HG02623 (cell line): ENCODE measurements at regions not wholly inside any gene's neighbourhood (a gene's known extent, or its start where the extent isn't known, plus 50 kb on each side); places are given as distances from the start of the nearest gene placed in this dataset.

ENCODE experiments used
- ATAC-seq: cut with Tn5 transposase; IDR thresholded peaks from one replicate; pipeline ENCODE4 v1.9.1; 2021; ENCODE audit warnings: moderate library complexity; ENCODE audit not compliant: unreplicated experiment

DNA sequence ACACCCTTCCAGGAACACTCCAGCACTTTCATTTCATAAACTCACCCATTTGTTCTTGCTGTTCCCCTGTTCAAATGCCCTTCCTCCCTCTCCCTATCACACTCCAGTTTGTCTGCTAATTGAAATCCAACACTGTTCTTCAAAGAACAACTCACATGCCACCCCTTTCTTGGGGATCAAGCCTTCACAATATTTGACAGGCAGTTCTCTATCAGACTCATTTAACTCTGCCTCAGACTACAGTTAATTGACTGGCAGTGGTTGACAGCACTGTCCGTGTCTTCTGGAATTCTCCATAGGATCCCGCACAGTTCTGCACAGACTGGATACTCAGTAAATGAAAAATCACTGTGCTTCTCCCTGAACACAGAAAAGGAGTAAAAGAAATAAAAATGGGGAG is 87.8 kb downstream of the PMP22 start:
- no peak for ATAC-seq

DNA sequence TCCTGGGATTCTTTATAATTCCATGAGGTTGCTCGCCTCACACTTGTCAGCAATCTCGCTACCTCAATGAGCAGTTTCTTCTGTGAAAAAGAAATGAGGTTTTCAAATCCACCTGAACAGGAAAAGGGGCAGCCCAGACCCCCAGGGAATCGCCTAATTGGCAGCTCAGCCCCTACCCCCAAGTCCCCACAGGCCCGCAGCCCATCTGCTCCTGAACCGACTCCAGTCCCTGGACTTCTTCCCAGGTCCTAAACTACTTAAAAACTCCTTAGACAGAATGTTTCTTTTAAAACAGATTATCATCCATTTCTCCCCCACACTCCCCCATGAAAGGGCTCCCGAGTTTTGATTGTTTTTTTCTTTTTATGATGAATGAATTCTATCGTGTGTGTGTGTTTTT is 89.8 kb downstream of the PMP22 start:
- no peak for ATAC-seq

DNA sequence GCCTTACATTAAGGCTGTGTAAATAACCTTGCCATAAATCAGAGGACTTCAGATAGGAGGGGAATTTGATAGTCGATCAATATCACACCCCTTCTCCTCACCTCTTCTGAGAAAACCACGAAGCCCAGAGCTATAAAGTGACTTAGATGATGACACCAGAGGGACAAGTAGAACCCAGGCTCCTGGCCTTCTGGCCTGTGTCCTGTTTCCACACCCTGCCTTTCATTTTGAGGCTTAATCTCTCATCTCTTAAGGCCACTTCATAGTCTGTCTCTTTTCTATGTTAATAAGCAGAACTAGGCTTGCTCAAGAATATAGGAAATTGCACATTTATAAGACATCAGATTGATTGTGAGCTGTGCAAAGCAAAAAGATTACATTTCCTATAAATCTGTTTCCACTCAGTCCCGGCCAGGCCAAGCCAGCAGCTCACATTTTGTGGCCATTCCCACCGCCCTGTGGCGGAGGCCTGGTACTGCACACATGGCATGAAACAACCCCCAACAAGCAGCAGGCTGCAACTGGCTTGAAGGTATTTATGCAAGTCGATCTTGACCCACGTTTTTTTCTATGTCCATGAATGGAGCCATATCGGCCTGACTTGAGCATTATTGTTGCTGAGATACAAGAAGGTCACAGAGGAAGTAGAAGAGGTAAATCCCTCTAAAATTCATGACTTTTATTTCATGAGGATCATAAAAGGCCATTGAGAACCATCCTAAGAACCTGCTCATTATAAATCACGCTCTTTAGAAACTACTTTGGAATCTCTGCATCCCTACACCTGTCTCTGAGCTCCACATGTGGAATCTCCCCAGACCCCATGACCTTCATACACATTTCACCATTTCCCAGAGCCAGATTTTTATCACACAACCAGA is 93.7 kb downstream of the PMP22 start:
- peak; percentile 74 for ATAC-seq

DNA sequence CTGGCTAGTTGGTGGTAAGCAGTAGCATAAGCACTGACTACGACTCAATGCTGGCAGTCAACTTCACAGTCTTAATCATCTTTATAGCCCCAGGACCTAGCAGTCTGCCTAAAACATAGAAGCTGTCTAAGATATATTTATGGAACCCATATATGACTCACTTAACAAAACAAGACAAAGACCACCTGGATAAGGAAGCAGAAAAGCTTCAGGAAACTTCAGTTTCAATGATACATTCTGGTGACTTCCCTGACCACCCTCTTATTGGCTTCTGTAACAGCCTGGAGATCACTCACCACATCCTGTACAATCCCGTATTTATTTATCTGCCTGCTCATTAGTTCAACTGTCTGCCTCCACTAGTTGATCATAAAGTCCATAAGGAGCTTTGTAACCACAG is 95.5 kb downstream of the PMP22 start:
- ATAC-seq: no peak

DNA sequence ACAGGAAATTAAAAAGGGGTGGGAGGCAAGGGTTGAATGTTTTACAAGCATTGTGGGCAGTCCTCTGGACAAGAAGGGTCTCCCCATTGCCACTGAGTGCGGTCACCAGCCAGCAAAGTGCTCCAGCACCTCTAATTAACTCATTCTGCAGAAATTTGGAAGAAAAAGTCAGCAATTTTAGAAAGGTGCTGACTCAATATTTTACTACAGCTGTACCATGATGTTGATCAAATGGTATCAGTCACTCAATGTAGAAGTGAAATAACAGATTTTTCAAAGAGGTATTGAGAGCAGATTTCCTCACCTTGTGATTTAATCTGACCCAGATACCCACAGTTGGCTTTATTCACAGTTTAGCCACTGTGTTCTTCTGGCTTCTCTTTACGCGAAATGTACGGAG is 96.7 kb downstream of the PMP22 start:
- no peak for ATAC-seq

DNA sequence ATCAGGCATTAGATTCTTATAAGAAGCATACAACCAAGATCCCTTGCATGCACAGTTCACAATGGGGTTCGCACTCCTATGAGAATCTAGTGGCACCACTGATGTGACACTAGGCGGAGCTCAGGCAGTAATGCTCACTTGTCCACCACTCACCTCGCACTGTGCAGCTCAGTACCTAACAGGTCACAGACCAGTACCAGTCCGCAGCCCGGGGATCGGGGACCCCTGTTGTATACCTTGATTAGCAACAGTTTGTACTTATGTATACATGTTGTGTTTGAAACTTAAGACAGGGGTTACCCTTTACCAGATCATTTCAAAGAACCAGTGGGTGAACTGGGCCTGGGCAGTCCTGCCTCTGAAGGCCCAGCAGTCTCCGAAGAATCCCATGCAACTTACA is 103.7 kb downstream of the PMP22 start:
- ATAC-seq: no peak

DNA sequence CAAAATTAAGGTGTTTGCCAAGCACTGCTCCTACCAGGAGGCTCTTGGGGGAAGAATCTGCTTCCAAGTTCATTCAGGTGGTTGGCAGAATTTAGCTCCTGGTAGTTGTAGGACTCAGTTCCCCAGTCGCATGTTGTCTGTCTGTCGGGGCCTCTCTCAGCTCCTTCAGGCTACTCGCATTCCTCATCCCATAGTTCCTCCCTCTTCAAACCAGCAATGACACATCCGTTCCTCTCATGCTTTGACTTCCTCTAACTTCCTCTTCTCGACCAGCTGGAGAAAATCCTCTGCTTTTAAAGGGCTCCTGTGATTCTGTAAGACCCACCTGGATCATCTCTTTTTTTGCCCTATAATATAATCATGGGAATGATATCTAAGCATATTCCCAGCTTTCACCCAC is 108.1 kb downstream of the PMP22 start:
- ATAC-seq: no peak

DNA sequence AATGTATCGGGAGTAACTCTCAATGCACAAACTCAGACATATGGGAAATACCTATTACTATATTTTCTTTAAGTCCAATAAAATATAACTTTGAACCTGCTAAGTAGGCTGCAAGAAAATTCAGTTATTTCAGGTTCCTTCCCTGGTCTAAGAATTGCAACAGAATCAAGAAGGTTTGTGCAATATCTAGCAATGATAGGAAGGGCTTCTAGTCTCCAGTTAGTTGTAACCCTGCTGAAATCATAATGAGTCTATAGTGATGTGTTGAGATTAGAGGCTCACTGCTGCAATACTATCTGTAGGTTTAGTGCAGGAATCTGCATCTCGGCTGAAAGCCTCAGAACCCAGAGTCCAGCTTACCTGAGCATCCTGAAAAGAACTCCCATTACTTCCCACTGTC is 110.5 kb downstream of the PMP22 start:
- no peak for ATAC-seq

DNA sequence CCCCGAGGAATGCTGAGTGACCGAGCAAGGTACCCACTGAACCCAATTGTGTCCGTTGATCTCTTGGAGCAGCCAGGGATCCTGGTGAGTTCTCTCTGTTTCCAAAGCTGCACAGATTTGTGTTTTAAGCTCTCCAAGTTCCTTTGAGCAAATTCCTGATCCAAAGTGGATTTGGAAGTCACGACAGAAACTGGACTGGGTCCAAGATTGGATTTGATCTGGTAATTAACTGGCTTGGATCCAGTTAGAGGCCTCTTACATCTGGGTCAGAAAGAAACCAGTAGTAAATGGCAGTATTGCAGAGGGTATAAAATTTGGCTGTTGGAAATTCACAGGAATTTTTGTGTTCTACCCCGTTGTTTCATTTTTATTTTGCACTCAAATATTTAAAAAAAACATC is 119.5 kb downstream of the PMP22 start:
- ATAC-seq: no peak

DNA sequence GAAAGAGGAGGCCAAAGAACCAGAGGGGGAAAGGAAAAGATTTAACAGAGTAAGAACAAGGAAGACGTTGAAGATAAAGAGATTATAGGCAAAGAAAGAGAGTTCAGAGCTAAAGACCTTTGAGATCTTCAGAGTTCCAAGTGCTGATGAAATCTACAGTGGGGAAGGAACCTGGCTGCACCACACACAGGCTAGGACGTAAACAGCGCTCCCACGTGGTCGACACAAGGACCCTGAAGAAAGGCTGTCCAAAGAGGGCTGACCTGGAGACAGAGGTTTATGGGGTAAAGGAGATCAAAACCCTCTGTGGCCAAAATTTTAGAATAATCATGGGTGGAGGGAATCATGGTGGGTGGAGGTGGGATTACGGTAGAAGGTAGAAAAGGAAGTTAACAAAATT is 121.6 kb downstream of the PMP22 start:
- no peak for ATAC-seq

DNA sequence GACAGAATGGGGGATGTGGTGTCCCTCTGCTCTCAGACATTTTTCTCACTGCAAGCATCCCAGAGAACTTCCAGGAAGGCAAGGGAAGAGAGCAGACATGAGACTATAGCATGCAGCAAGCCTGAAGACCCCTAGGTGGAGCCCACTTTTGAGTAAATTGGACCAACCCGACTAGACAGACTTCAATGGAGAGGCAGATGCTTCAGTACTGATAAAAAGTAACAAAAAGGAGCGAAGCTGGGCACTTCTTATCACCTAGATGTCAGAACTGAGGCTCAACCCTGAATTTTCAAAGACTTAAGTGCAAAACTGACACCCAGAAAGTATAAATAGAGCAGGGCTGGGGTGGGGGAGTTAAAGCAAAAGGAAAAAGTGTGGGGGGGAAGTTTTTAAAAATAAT is 130.8 kb downstream of the PMP22 start:
- ATAC-seq: no peak

DNA sequence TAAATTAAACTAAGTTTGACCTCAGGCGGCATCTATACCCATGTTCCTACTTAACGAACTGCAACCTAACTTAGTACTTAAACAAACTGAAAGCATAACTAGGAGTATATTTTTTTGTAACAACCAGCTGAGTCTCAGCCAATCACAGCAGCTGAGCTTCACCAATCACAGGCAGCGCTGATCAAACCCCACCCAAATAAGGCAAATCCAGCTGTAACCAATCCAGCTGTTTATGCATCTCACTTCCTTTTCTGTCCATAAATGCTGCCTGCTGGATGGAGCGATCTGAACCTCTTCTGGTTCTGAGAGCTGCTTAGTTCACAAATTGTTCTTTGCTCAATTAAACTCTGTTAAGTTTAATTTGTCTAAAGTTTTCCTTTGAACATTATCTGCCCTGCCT is 131.3 kb downstream of the PMP22 start:
- ATAC-seq: no peak

DNA sequence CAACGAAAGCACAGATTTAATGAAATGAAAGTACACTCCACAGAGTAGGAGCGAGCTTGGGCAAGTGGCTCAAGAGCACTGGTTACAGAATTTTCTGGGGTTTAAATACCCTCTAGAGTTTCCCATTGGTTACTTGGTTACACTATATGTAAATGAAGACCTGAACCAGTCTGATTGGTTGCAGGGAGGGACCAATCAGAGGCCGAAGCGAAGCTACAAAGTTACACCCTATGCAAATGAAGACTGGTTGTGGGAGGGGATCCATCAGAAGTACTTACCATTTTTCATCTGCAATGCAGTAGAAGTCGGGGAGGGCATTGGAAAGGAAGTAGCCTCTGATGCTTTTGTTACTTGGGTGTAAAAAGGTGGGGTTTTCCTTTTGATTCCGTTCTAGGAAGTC is 132.0 kb downstream of the PMP22 start:
- no peak for ATAC-seq

DNA sequence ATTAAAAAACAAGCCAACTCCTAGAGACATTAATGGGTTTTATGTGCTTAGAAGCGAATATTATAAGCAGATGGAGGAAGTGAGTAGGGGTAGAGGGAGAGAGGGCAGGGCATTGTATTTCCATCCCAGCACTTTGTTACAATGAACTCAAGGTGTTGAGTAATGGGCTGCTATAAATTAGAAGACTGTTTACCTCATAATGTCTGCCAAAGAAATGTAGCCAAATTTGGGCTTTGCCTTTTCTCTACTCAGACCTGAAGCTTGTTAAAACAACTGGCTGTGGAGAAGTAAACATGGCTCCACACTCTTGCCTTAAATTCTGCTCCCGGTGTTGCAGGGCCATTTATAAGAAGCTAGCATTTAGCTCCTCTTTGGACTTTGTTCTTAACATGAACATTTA is 134.7 kb downstream of the PMP22 start:
- no peak for ATAC-seq

DNA sequence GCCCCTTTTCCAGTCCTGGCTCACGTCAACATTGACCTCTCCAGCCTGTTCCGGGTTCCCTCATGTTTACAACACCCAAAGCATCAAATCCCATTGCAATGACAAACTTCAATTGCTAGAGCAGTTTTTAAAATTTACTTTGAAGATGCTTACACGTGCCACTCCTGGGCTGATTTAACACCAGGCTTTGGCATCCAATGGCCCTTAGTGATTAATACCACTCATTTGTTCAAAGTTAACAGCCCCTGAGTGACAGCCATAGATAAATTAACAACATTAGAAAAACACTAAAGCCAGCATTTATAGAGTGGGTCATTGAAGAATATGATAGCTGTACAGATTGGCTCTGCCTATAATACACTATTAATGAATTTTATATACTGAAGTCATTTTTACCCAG is 135.1 kb downstream of the PMP22 start:
- no peak for ATAC-seq

DNA sequence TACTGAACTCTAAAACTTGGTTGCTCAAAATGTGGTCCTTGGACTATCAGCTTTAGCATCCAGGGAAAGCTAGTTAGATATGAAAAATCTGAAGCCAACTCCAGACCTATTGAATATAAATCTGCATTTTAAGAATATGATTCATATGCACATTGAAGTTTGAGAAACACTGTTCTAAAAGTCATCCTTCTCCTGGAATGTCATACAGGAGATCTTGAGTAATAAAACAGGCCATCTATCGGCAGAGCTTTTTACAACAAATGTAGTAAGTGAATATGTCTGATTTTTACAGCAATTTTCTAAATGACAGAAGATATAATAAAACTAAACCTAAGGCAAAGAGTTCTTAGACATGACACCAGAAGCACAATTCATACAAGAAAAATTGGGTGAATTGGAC is 140.4 kb downstream of the PMP22 start:
- no peak for ATAC-seq

DNA sequence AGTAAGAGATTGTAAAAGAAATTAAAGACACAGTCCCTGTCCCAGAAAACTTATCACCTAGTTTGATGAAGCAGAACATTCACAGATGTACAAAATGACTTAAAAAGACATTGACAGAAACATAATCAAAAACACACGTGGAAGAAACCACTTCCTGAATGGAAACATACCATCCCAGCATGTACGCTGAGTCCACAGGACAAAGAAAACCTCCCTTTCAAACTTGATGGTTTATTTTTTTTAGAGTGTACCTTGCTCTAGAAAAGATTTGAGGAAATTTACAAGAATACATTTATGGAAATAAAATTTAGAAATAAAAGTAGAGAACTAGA is 140.9 kb downstream of the PMP22 start:
- no peak for ATAC-seq

DNA sequence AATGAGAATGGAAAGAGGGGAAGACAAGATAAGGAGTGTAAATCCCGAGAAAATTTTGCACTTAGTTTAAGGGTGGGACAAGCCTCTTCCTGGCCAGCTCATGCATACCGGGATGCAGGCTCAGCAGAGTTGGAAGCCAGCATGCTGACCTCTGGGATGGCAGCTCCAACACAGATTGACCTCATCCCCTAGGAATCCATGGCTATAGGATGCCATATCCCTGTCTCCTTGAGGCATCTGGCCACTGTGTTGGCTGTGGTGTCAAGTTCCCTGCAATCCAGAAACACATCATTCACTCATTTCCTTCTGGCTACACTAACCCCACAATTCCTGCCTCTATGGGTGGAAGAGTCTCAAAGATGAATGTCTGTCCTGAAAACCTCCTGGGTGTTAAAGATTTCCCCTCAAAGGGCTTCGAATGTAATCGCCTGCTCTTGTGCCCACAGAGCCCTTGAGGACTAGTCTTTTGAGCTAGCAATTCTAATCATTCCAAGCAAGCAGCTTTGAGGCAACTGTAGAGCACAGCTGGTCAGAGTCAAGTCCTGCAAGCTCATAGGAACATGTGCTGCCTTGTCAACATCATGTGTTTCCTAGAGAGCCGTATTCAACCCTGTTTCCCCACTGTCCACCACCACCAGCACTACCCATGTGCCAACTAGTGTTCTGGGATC is 141.4 kb downstream of the PMP22 start:
- ATAC-seq: no peak

DNA sequence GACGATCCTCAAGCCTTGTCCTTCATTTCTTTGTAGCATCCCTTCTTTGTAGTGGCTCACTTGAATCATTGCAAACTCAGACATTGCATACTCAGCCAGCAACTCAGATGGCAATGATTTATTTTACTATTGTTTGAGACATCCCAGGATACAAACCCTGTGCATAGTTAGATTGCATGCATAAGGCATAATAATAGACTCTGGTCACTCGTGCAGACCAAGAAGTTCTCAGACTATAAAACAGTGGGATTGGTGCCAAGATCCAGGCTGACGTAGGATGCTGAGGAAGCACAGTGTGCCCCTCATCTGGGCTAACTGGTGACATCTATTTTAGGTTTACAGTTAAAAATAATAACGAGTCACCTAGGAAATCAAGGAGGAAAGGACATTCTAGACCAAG is 142.3 kb downstream of the PMP22 start:
- ATAC-seq: no peak

DNA sequence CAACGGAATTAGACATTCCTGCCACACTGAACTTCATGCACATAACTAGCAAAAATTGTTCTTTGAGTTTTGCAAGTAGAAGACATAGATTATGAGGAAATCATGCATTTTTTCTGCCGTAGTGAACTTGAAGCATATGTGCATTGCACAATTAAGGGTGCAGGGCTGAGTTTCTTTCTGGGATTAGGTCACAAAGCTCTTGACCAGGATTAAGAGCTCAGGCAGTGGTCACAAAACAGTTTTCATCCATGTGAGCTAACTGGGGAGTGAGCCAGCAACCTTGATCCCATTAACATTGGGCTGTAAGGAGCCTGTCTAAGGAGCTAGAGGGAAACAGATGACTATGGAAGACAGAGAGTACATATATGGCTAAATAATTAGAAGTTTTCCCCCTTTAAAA is 143.7 kb downstream of the PMP22 start:
- ATAC-seq: no peak

DNA sequence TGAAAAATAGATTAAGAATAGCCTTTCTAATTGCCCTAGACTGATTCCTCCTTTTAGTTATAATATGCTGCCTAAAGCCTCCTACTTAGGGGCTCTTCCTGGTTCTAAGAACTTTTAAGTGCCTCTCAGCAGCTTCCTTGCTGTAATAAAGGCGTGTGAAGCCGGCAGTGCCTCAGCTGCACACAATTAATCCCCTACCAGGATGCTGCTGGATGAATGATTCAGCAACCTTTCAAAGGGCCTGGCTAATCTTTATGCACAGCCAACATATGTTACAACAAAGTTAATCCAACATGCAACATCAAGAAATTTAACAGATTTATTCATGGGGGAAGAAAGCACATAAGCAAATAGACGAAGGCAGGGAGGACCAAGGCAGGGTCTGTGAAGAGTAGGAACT is 145.2 kb downstream of the PMP22 start:
- ATAC-seq: no peak

DNA sequence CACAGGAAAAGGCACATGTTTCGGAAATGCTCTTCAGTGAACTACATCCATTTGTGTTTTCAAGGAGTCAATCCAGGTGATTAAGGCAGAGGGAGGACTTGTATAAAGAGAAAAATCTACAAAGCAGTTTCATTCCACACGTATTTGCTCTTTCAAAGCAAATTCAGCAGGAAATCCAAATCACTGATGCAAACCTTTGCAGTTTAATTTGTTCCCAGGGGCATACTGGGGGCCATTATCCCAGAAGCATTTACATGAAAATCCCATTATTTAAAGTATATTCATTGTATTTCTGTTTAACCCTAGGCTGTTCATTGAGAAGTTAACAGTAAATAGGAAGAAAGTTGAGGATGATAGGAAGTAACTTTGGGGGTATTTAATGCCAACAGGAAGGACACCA is 147.9 kb downstream of the PMP22 start:
- ATAC-seq: no peak
